NCI-H69 (cell line): ENCODE measurements at regions not wholly inside any gene's neighbourhood (a gene's known extent, or its start where the extent isn't known, plus 50 kb on each side); places are given as distances from the start of the nearest gene placed in this dataset.
A peak's percentile ranks its signal among the peaks of the same experiment; 100 is the strongest.
"Not testable (repeated sequence)": the region's sequence is repeated elsewhere in the genome, so short reads cannot be mapped to it uniquely, and the experiment has no call there.

Experiments
- DNase-seq: peaks from one replicate; lab custom pipeline; 2025; lab: John Stamatoyannopoulos, UW

- no peak for DNase-seq
Measured at GRCh38 chr11:96520939-96521338, 131.1 kb downstream of the JRKL start.

- no peak for DNase-seq
Measured at GRCh38 chr11:96523656-96524055, 133.8 kb downstream of the JRKL start.

DNA sequence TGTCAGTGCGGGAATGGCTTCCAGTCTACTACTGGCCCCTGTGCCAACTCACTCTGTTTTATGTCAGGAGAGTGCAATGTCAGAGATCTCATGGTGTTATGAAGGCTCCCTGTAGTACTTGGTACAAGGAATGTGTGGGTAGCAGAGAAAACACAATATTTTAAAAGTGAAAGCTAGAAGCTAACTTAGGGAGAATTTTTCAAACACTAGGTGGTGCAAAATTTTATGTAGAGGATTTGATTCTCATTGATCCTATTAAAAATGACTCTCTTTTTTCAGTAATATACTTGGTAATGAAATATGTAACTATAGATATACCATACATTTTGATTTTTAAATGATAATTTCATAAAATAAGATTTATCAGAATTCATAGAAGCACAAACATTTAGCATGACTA is 134.7 kb downstream of the JRKL start:
- DNase-seq = no peak

GRCh38 chr11:96530473-96530872 is 140.7 kb downstream of the JRKL start:
- no peak for DNase-seq

- DNase-seq = no peak
Measured at GRCh38 chr11:96538104-96538503, 148.3 kb downstream of the JRKL start.

DNA sequence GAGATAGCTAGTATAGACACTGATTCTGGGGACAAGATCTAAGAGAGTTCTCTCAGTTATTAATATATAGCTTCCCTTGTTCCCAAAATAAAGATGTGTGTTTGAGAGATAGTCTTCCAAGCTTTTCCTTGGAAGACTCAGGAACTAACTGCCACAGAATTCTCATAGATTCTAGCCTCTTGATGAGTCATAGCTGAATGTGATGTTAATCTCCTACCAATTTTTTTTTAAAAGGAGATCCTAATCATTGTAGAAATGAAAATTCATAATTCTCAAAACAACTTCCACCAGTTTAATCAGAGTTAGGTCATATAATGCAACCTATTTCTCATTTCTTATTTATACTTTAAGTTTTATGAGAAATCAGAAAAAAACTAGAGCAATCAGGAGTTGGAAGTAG is 148.8 kb downstream of the JRKL start:
- DNase-seq = no peak

GRCh38 chr11:96540875-96541274 is 151.1 kb downstream of the JRKL start:
- DNase-seq = no peak

DNA sequence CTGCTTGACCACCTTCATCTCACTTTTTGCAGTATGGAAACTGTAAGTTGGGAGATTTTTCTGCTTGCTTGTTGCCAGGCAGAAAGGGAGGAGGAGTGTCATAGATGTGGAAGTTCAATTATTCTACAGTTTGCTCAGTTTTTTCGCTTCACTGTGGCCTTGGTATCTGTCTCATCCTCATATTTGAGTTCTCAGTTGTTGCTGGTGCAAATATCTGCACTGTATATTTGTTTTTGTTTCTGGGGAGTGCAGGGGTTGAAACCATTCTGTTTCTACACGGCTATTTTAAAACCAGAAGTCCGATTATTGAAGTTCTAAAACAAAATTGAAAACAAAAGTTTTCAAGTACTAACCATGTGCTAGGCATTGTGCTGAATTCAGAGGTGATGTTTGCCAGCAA is 153.4 kb downstream of the JRKL start:
- DNase-seq = no peak

- not testable (repeated sequence) for DNase-seq
Measured at GRCh38 chr11:96545192-96545591, 155.4 kb downstream of the JRKL start.

- no peak for DNase-seq
Measured at GRCh38 chr11:96551136-96551535, 161.3 kb downstream of the JRKL start.

DNA sequence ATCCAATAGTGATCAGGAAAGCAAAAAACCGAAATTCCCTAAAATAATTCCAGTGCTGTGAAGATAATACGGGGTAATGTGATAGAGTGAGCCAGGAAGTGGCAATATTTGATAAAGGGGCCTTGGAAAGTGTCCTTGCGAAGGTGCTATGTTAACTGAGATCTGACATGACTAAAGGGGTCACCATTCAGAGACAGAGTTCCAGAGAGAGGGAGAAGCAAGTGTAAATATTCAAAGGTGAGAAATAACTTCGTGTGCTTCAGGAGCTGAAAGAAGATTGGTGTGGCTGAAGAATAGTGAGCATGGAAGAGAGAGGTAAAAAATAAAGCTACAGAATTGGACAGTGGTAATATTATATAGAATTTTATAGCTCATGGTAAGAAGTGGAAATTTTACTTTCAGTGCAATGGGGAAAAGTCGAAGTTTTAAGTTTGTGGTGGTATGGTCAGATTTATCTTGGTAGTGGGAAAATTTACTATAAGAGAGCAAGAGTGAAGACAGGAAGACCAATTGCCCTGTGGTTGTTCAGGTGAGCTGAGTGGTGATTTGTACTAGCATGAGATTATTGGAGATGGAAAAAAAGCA is 164.5 kb downstream of the JRKL start:
- DNase-seq = no peak

- DNase-seq = not testable (repeated sequence)
Measured at GRCh38 chr11:96555826-96556225, 166.0 kb downstream of the JRKL start.

DNA sequence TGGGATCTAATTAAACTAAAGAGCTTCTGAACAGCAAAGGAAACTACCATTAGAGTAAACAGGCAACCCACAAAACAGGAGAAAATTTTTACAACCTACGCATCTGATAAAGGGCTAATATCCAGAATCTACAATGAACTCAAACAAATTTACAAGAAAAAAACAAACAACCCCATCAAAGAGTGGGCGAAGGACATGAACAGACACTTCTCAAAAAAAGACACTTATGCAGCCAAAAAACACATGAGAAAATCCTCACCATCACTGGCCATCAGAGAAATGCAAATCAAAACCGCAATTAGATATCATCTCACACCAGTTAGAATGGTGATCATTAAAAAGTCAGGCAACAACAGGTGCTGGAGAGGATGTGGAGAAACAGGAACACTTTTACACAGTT is 170.9 kb downstream of the JRKL start:
- not testable (repeated sequence) for DNase-seq

GRCh38 chr11:96567176-96567575 is 177.4 kb downstream of the JRKL start:
- no peak for DNase-seq

DNA sequence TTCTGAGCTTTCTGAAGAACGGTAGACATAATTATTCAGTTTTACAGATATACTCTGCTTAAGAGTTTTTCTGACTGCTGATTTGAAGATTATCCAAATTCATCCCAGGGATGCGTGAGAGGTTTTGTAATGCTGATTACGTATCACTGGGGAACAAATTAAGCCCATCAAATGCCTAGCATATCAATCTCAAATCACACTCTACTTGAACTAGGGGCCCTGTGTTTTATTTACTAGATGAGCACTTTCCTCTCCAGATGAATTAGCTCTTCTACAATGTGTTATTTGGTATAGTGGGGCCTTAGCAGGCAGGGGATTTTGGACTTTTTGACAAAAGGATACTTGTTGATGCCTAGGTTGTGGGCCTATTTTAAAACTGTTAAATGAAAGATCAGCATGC is 177.9 kb downstream of the JRKL start:
- DNase-seq = no peak

DNA sequence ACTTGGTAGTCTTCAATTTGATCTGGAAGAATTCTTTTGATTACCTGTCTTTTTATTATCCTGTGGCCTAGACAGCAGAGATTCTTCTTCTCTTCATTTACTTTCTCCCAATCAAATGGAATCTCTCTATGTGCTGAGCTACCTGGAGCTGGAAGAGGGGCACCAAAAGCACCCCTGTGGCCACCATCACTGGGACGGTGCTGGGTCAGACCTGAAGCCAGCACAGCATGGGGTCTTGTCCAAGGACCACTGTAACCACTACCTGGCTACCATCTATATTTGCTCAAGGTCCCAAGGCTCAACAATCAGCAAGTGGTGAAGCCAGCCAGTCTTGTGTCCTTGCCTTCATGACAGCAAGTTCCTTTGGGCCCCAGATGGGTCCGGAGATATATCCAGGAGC is 186.6 kb downstream of the JRKL start:
- no peak for DNase-seq

- DNase-seq = no peak
Measured at GRCh38 chr11:96578379-96578778, 188.6 kb downstream of the JRKL start.

DNA sequence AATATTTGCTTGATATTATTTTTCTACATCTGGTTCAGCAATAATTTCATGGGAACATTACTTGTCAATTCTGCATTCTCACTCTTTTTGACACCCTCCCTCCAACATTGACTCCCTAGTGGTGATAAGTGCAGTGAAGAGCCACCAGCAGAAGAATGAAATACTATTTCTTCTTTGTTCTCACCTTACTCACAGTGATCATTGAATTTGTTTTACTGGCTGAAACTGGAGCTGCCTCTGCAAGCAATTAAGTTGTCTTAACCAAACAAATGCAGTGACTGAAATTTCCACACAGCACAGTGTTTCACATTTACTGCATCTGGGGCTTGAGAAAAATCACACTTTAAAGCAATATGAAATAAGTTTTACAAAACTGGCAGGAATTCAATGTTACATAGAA is 189.8 kb downstream of the JRKL start:
- peak; percentile 53 for DNase-seq

- no peak for DNase-seq
Measured at GRCh38 chr11:96580476-96581040, 190.7 kb downstream of the JRKL start.

DNA sequence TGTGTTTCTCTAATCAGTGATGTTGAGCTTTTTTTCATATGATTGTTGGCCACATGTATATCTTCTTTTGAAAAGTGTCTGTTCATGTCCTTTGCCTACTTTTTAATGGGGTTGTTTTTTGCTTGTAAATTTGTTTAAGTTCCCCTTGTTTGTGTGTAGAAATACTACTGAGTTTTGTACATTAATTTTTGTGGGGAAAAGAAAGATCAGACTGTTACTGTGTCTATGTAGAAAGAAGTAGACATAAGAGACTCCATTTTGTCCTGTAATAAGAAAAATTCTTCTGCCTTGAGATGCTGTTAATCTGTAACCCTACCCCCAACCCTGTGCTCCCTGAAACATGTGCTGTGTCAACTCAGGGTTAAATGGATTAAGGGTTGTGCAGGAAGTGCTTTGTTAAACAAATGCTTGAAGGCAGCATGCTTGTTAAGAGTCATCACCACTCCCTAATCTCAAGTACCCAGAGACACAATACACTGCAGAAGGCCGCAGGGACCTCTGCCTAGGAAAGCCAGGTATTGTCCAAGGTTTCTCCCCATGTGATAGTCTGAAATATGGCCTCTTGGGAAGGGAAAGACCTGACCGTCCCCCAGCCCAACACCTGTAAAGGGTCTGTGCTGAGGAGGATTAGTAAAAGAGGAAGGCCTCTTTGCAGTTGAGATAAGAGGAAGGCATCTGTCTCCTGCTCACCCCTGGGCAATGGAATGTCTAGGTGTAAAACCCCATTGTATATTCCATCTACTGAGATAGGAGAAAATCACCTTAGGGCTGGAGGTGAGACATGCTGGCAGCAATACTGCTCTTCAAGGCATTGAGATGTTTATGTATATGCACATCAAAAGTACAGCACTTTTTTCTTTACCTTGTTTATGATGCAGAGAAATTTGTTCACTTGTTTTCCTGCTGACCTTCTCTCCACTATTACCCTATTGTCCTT is 196.4 kb downstream of the JRKL start:
- DNase-seq = not testable (repeated sequence)

DNA sequence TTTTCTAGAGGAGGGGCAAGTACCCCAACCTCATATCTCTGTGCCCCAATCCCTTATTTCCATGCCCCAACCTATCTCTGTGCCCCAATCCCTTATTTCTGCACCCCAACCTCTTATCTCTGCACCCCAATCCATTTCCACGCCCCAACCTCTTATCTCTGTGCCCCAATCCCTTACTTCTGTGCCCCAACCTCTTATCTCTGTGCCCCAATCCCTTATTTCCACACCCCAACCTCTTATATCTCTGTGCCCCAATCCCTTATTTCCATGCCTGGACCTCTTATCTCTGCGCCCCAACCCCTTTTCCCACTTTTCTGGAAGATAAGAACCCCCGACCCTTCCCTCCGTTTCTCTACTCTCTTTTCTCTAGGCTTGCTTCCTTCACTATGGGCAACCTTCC is 199.0 kb downstream of the JRKL start:
- DNase-seq = not testable (repeated sequence)

- no peak for DNase-seq
Measured at GRCh38 chr11:96595011-96595410, 205.2 kb downstream of the JRKL start.

- DNase-seq = no peak
Measured at GRCh38 chr11:96607864-96608558, 218.2 kb downstream of the JRKL start.
